ENCODE measurements at regions not wholly inside any gene's neighbourhood (a gene's known extent, or its start where the extent isn't known, plus 50 kb on each side); places are given as distances from the start of the nearest gene placed in this dataset.
A peak's percentile ranks its signal among the peaks of the same experiment; 100 is the strongest.

- no peak for DNase-seq
- no peaks in the 10 kb centered on the region for H3K27me3 ChIP-seq (ENCODE audit: insufficient read depth, low read depth, severe bottlenecking)
- TF ChIP-seq, protein P1, sequence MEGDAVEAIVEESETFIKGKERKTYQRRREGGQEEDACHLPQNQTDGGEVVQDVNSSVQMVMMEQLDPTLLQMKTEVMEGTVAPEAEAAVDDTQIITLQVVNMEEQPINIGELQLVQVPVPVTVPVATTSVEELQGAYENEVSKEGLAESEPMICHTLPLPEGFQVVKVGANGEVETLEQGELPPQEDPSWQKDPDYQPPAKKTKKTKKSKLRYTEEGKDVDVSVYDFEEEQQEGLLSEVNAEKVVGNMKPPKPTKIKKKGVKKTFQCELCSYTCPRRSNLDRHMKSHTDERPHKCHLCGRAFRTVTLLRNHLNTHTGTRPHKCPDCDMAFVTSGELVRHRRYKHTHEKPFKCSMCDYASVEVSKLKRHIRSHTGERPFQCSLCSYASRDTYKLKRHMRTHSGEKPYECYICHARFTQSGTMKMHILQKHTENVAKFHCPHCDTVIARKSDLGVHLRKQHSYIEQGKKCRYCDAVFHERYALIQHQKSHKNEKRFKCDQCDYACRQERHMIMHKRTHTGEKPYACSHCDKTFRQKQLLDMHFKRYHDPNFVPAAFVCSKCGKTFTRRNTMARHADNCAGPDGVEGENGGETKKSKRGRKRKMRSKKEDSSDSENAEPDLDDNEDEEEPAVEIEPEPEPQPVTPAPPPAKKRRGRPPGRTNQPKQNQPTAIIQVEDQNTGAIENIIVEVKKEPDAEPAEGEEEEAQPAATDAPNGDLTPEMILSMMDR (IDR thresholded peaks at IDR 0.05; ENCODE audit: low read depth, low read length) = no peak
- no peak overlapping the region for H3K27ac ChIP-seq
- H3K9me3 ChIP-seq (ENCODE audit: severe bottlenecking) = no peaks in the 10 kb centered on the region
- no peak overlapping the region for H3K4me3 ChIP-seq (ENCODE audit: low read depth, low read length)
- no peaks in the 10 kb centered on the region for H3K36me3 ChIP-seq
These were observed 713.0 kb downstream of the EPM2A start for GRCh38 chr6:145022199-145022796.

DNA sequence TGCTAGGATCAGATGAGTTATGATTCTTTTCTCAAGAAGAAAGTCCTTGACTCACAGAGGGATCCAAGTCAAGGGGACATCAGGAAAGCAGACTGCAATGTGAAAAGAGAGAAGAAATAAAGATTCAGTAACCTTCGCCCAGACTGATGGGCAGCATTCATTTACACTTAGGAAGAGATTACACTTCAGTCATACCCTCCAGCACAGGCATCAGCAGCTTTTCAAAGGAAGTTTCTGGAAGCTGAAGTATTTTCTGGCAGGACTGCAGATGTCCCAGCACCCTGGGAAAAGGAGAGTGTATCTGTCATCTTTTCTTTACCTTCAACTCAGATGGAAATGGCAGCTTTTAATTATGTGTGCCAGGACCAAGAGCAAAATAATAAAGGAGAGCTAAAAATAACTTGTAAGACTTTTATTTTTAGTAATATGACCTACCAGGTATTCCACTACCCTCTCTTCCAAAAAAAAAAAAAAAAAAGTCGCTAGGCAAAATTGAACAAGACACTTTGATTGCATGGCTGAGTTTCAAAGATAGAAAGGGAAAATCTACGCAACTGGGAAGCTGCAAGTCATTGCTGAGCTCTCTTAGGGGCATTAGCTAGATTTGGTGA, 712.1 kb downstream of the EPM2A start:
- Histone ChIP-seq H3K4me3 (ENCODE audit: low read depth, low read length) (no peak overlapping the region), H3K27me3 (ENCODE audit: insufficient read depth, low read depth, severe bottlenecking) (no peaks in the 10 kb centered on the region), H3K27ac (no peak overlapping the region), H3K36me3 (no peaks in the 10 kb centered on the region), H3K9me3 (ENCODE audit: severe bottlenecking) (no peaks in the 10 kb centered on the region)
- DNase-seq = no peak
- TF ChIP-seq, protein P1 (IDR thresholded peaks at IDR 0.05; ENCODE audit: low read depth, low read length) = no peak

DNA sequence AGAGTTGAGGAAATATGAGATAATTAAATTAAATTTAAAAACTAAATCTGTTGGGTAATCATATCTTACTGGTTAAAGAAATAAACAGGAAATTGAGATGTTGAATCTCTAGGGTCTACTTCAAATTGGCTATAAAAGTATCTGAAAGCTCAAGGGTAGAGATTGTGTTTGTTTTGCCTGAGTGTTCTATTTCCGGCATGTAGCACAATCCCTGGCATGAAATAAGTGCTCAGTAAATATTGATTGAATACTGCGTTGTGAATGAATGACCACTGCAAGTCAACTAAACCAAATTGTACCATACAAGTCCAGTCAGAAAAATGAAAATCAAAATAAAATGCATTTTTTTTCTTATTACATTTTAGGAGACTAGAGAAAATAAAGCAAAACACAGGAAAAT, 709.8 kb downstream of the EPM2A start:
- no peaks in the 10 kb centered on the region for H3K36me3 ChIP-seq
- H3K27me3 ChIP-seq (ENCODE audit: insufficient read depth, low read depth, severe bottlenecking) = no peaks in the 10 kb centered on the region
- H3K4me3 ChIP-seq (ENCODE audit: low read depth, low read length) = no peak overlapping the region
- TF ChIP-seq, protein P1 (IDR thresholded peaks at IDR 0.05; ENCODE audit: low read depth, low read length) = no peak
- H3K27ac ChIP-seq = no peak overlapping the region
- no peaks in the 10 kb centered on the region for H3K9me3 ChIP-seq (ENCODE audit: severe bottlenecking)
- no peak for DNase-seq

DNA sequence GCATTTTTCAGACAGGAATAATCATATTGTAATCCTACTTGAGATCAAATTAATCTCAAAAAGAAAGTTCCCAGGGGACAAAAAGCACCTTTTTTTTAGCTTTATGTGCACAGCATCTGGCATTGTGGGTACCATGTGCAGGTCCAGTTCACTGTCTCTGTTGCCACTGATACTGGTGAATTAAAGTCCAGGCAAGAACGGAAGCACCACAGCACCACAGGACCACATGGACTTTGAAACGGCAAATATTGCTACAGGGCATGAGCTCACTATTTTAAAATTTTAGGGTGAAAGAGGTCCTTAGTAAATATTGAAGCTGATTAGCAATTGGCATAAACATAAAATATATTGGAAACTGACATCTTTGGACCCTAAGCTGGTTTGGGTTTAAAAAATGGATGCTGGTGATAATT, 709.0 kb downstream of the EPM2A start:
- TF ChIP-seq, protein P1 (IDR thresholded peaks at IDR 0.05; ENCODE audit: low read depth, low read length) = no peak
- H3K27me3 ChIP-seq (ENCODE audit: insufficient read depth, low read depth, severe bottlenecking) = no peaks in the 10 kb centered on the region
- no peak overlapping the region for H3K27ac ChIP-seq
- DNase-seq = no peak
- no peaks in the 10 kb centered on the region for H3K9me3 ChIP-seq (ENCODE audit: severe bottlenecking)
- no peaks in the 10 kb centered on the region for H3K36me3 ChIP-seq
- no peak overlapping the region for H3K4me3 ChIP-seq (ENCODE audit: low read depth, low read length)

GRCh38 chr6:145028144-145028818, 707.0 kb downstream of the EPM2A start:
- Histone ChIP-seq H3K9me3 (ENCODE audit: severe bottlenecking) (no peaks in the 10 kb centered on the region), H3K27ac (no peak overlapping the region), H3K27me3 (ENCODE audit: insufficient read depth, low read depth, severe bottlenecking) (no peaks in the 10 kb centered on the region), H3K36me3 (no peaks in the 10 kb centered on the region), H3K4me3 (ENCODE audit: low read depth, low read length) (no peak overlapping the region)
- peak; percentile 26 for DNase-seq
- TF ChIP-seq, protein P1 (IDR thresholded peaks at IDR 0.05; ENCODE audit: low read depth, low read length) = peak; percentile 56

All from WERI-Rb-1 (cell line).